ENCODE measurements at regions not wholly inside any gene's neighbourhood (a gene's known extent, or its start where the extent isn't known, plus 50 kb on each side); places are given as distances from the start of the nearest gene placed in this dataset.

DNA sequence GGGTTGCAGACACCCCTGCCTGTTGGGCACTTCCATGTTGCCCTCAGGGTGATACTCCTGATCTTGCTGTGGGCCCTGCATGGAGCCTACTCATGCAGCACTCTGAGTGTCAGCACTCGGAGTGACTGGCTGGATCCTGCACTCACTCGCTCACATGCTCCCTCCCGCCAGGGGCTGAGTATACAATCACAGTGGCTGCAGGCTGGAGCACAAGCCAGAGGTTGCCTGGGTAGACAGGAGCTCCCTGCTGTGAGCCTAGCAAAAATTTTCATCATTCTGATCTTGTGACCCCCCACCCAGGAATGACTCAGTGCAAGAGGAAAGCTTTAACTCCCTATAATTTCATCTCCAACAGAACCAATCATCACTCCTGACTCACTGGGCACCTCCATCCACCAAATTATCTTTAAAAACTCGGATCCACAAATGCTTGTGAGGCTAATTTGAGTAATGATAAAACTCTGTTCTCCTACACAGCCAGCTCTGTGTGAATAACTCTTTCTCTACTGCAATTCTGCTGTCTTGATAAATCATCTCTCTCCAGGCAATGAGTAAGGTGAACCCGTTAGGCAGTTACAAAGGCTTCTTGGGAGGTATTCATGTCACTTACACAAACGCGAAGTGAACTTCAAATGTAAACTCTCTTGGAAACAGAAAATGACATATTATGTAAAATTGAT, 1180.8 kb upstream of the PABPC4L start:
- TF ChIP-seq, protein P1, sequence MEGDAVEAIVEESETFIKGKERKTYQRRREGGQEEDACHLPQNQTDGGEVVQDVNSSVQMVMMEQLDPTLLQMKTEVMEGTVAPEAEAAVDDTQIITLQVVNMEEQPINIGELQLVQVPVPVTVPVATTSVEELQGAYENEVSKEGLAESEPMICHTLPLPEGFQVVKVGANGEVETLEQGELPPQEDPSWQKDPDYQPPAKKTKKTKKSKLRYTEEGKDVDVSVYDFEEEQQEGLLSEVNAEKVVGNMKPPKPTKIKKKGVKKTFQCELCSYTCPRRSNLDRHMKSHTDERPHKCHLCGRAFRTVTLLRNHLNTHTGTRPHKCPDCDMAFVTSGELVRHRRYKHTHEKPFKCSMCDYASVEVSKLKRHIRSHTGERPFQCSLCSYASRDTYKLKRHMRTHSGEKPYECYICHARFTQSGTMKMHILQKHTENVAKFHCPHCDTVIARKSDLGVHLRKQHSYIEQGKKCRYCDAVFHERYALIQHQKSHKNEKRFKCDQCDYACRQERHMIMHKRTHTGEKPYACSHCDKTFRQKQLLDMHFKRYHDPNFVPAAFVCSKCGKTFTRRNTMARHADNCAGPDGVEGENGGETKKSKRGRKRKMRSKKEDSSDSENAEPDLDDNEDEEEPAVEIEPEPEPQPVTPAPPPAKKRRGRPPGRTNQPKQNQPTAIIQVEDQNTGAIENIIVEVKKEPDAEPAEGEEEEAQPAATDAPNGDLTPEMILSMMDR (conservative IDR thresholded peaks at IDR 0.05 in 1 of 2, IDR thresholded peaks at IDR 0.05 in 1 of 2; ENCODE audit: extremely low read depth in 1 of 2, insufficient read depth in 1 of 2, low read depth in 1 of 2, low read length in 2 of 2): no peak
- TF ChIP-seq EZH2 (IDR thresholded peaks at IDR 0.05; ENCODE audit: borderline replicate concordance, low read length): no peak

Data from mammary epithelial cell (primary cell).